Fibroblast of lung (primary cell): ENCODE measurements at regions not wholly inside any gene's neighbourhood (a gene's known extent, or its start where the extent isn't known, plus 50 kb on each side); places are given as distances from the start of the nearest gene placed in this dataset.

Source experiments
- EZH2 ChIP-seq: IDR thresholded peaks from 2 replicates; pipeline ENCODE4 v1.5.1; 2012; ENCODE audit warnings: low read length, control low read depth, mild to moderate bottlenecking; ENCODE audit errors: missing control alignments
- TF ChIP-seq, protein P1 (sequence below), 2 donors: IDR thresholded peaks in 1 of 2; conservative IDR thresholded peaks in 1 of 2; 1 replicate in 1 of 2; 2 replicates in 1 of 2; pipeline ENCODE4 v1.5.1; 2011 to 2012; ENCODE audit warnings: low read length in 2 of 2, control low read depth in 1 of 2, inconsistent platforms in 1 of 2, low read depth in 1 of 2, mild to moderate bottlenecking in 1 of 2

- TF ChIP-seq EZH2: no peak
- TF ChIP-seq, protein P1, sequence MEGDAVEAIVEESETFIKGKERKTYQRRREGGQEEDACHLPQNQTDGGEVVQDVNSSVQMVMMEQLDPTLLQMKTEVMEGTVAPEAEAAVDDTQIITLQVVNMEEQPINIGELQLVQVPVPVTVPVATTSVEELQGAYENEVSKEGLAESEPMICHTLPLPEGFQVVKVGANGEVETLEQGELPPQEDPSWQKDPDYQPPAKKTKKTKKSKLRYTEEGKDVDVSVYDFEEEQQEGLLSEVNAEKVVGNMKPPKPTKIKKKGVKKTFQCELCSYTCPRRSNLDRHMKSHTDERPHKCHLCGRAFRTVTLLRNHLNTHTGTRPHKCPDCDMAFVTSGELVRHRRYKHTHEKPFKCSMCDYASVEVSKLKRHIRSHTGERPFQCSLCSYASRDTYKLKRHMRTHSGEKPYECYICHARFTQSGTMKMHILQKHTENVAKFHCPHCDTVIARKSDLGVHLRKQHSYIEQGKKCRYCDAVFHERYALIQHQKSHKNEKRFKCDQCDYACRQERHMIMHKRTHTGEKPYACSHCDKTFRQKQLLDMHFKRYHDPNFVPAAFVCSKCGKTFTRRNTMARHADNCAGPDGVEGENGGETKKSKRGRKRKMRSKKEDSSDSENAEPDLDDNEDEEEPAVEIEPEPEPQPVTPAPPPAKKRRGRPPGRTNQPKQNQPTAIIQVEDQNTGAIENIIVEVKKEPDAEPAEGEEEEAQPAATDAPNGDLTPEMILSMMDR (conservative IDR thresholded peaks at IDR 0.05 in 1 of 2, IDR thresholded peaks at IDR 0.05 in 1 of 2; ENCODE audit: low read depth in 1 of 2, low read length in 2 of 2): no peak
Measured at GRCh38 chr3:177711637-177712036, 514.4 kb upstream of the TBL1XR1 start.
